HepG2 (cell line): ENCODE measurements at regions not wholly inside any gene's neighbourhood (a gene's known extent, or its start where the extent isn't known, plus 50 kb on each side); places are given as distances from the start of the nearest gene placed in this dataset.

Source experiments
- ATAC-seq: fragments of 200-7000 bp; cut with Tn5 transposase; 3 replicates; pipeline ENCODE4 v1.9.1; 2020; ENCODE audit warnings: mild to moderate bottlenecking, moderate library complexity
- BruUV-seq: library from RNA; stranded (reverse); fragments of 400-500 nt; replicated peaks from 2 replicates; lab custom pipeline; 2021; lab: Mats Ljungman, UMichigan
- CTCF ChIA-PET: fragments of 300-600 bp; formaldehyde crosslinking; extraction: SDS; loops from one replicate; lab custom pipeline; 2021; ENCODE audit warnings: low total read pairs, inconsistent platforms, low intra/inter-chr PET ratio; lab: Yijun Ruan, JAX
- POLR2A ChIA-PET: fragments of 350-600 bp; sonication (Branson Sonifier 250); formaldehyde crosslinking; loops from one replicate; lab custom pipeline; 2020; ENCODE audit warnings: antibody characterized with exemption, inconsistent platforms; lab: Yijun Ruan, JAX
- DNase-seq: peaks from one replicate; pipeline ENCODE4 v3.0.0-alpha.2; 2015; ENCODE audit warnings: low spot score
- FAIRE-seq: peaks from 3 replicates; lab custom pipeline; 2011; peaks lifted over from hg19 to GRCh38; lab: Jason Lieb, UNC
- H2AFZ ChIP-seq: one replicate; pipeline ENCODE4 v1.6.1; 2011; ENCODE audit warnings: low read length, inconsistent platforms
- H3K27ac ChIP-seq: fragments of 300-600 bp; 3 replicates; pipeline ENCODE4 v1.8.0; 2011; ENCODE audit warnings: mixed run types, mild to moderate bottlenecking, mixed read lengths, low read length, inconsistent platforms; ENCODE audit not compliant: insufficient read depth; ENCODE audit errors: extremely low read length
- H3K27me3 ChIP-seq, 2 experiments: fragments of 200-600 bp in 1 of 2; 2 replicates in 1 of 2; 3 replicates in 1 of 2; pipeline versions ENCODE4 v1.6.0 to v1.8.0; 2011; ENCODE audit warnings: low read length in 2 of 2, mild to moderate bottlenecking in 2 of 2, moderate library complexity in 2 of 2, inconsistent platforms in 1 of 2; ENCODE audit not compliant: insufficient read depth in 2 of 2, control insufficient read depth in 1 of 2
- H3K36me3 ChIP-seq, 2 experiments: fragments of 200-600 bp in 1 of 2; replicated peaks in 1 of 2; 2 replicates in 1 of 2; 3 replicates in 1 of 2; pipeline versions ENCODE4 v1.5.1 to v1.8.0; 2011; ENCODE audit warnings: low read length in 2 of 2, inconsistent platforms in 1 of 2; ENCODE audit not compliant: insufficient read depth in 2 of 2, control insufficient read depth in 1 of 2
- H3K4me1 ChIP-seq: 2 replicates; pipeline ENCODE4 v1.5.1; 2012; ENCODE audit warnings: low read length, inconsistent platforms; ENCODE audit not compliant: insufficient read depth
- H3K4me2 ChIP-seq: 2 replicates; pipeline ENCODE4 v1.6.0; 2011; ENCODE audit warnings: low read depth, low read length, inconsistent platforms
- H3K4me3 ChIP-seq, 3 experiments: fragments of 200-600 bp in 1 of 3; sonication (generic), shearing (Covaris generic) in 1 of 3; replicated peaks in 1 of 3; 2 replicates each; pipeline ENCODE4 v1.5.1; 2011 to 2016; ENCODE audit warnings: low read length in 3 of 3, inconsistent platforms in 2 of 3, low read depth in 2 of 3, mild to moderate bottlenecking in 2 of 3, control low read depth in 1 of 3, mixed read lengths in 1 of 3; ENCODE audit not compliant: insufficient read depth in 1 of 3
- H3K79me2 ChIP-seq: one replicate; pipeline ENCODE4 v1.6.1; 2011; ENCODE audit warnings: low read length, inconsistent platforms; ENCODE audit not compliant: insufficient read depth
- H3K9ac ChIP-seq: 2 replicates; pipeline ENCODE4 v1.6.0; 2011; ENCODE audit warnings: mild to moderate bottlenecking, low read depth, low read length, inconsistent platforms; ENCODE audit not compliant: insufficient read depth
- H3K9me3 ChIP-seq: 2 replicates; pipeline ENCODE4 v1.5.1; 2012; ENCODE audit warnings: mild to moderate bottlenecking, low read length
- H4K20me1 ChIP-seq: 2 replicates; pipeline ENCODE4 v1.6.0; 2011; ENCODE audit warnings: inconsistent platforms, mild to moderate bottlenecking, low read length, moderate library complexity; ENCODE audit not compliant: insufficient read depth
- SRSF9 ChIP-seq: fragments of 200-400 bp; formaldehyde crosslinking; IDR thresholded peaks from 2 replicates; pipeline ENCODE4 v1.6.1; 2018; ENCODE audit warnings: borderline replicate concordance, mild to moderate bottlenecking, low read depth, low read length; ENCODE audit not compliant: insufficient read depth, poor library complexity, severe bottlenecking
- TFAP4 ChIP-seq: sonication (generic); IDR thresholded peaks from 2 replicates; pipeline ENCODE4 v1.6.1; 2016; ENCODE audit warnings: low read depth, borderline replicate concordance
- ZNF3 ChIP-seq: IDR thresholded peaks from 2 replicates; pipeline ENCODE4 v1.7.0; 2017; ENCODE audit warnings: inconsistent platforms
- ZNF639 ChIP-seq: conservative IDR thresholded peaks from 2 replicates; pipeline ENCODE4 v1.6.1; 2018; ENCODE audit warnings: missing genetic modification reagents
- ZNF670 ChIP-seq: sonication (generic); formaldehyde crosslinking; IDR thresholded peaks from 2 replicates; pipeline ENCODE4 v1.8.0; 2022; ENCODE audit warnings: mild to moderate bottlenecking, missing genetic modification reagents, borderline replicate concordance
- ZNF766 ChIP-seq: sonication (generic); formaldehyde crosslinking; IDR thresholded peaks from 2 replicates; pipeline ENCODE4 v1.5.0; 2020; ENCODE audit warnings: missing genetic modification reagents, borderline replicate concordance
- WGBS: methylation state at CpG from one replicate; pipeline ENCODE4 v1.1.6; 2017; ENCODE audit warnings: low lambda C conversion rate; 5-methylcytosine and 5-hydroxymethylcytosine counted together
- in situ Hi-C: cut with HindIII; loops from 2 replicates; pipeline ENCODE4 v1.10.0; 2017; ENCODE audit warnings: low pct_unique_long_range_greater_than_20kb; ENCODE audit not compliant: extremely low pct_ligation_motif_present
- intact Hi-C: fragments of 100-400 bp; cut with micrococcal nuclease; formaldehyde crosslinking; loops from one replicate; pipeline ENCODE4 v1.10.0; 2022; ENCODE audit not compliant: unreplicated experiment
- TF ChIP-seq, protein P1 (sequence below): sonication (generic); formaldehyde crosslinking; IDR thresholded peaks from 2 replicates; pipeline ENCODE4 v1.8.0; 2022; ENCODE audit warnings: missing genetic modification reagents, low read depth, mild to moderate bottlenecking, borderline replicate concordance
- TF ChIP-seq, protein P2 (sequence below): sonication (generic); formaldehyde crosslinking; IDR thresholded peaks from 2 replicates; pipeline ENCODE4 v1.4.0; 2020; ENCODE audit warnings: missing genetic modification reagents
- TF ChIP-seq, protein P3 (sequence below): sonication (generic); formaldehyde crosslinking; IDR thresholded peaks from 2 replicates; pipeline ENCODE4 v1.8.0; 2022; ENCODE audit warnings: missing genetic modification reagents, mild to moderate bottlenecking, moderate library complexity, borderline replicate concordance
- TF ChIP-seq, protein P4 (sequence below): sonication (generic); formaldehyde crosslinking; IDR thresholded peaks from 2 replicates; pipeline ENCODE4 v1.5.0; 2020; ENCODE audit warnings: missing genetic modification reagents
- TF ChIP-seq, protein P5 (sequence below): sonication (generic); formaldehyde crosslinking; IDR thresholded peaks from 2 replicates; pipeline ENCODE4 v1.4.0; 2020; ENCODE audit warnings: missing genetic modification reagents

- no peaks in the 10 kb centered on the region for H3K9me3 ChIP-seq
- H3K4me3 ChIP-seq = no peak overlapping the region
- in situ Hi-C loops = no loop called here
- H3K9ac ChIP-seq = no peak overlapping the region
- H3K4me1 ChIP-seq = no peaks in the 10 kb centered on the region
- FAIRE-seq = no peak
- no TSS peak for BruUV-seq
- H3K79me2 ChIP-seq = no peaks in the 10 kb centered on the region
- H3K36me3 ChIP-seq = no peaks in the 10 kb centered on the region
- POLR2A ChIA-PET = no interaction called here
- no peak overlapping the region for H2AFZ ChIP-seq
- no peak for ATAC-seq
- CTCF ChIA-PET = no interaction called here
- no peak overlapping the region for H3K27ac ChIP-seq
- 0% methylated on average over 1 of the region's 1 CpG for WGBS
- no peaks in the 10 kb centered on the region for H4K20me1 ChIP-seq
- H3K4me2 ChIP-seq = no peak overlapping the region
- TF ChIP-seq, protein P1, sequence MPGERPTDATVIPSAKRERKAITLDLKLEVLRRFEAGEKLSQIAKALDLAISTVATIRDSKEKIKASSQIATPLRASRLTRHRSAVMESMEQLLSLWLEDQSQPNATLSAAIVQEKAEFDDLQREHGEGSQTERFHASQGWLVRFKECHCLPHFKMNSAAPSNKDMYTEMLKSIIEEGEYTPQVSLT (CRISPR knock-in tag) = no peak
- TF ChIP-seq, protein P2, sequence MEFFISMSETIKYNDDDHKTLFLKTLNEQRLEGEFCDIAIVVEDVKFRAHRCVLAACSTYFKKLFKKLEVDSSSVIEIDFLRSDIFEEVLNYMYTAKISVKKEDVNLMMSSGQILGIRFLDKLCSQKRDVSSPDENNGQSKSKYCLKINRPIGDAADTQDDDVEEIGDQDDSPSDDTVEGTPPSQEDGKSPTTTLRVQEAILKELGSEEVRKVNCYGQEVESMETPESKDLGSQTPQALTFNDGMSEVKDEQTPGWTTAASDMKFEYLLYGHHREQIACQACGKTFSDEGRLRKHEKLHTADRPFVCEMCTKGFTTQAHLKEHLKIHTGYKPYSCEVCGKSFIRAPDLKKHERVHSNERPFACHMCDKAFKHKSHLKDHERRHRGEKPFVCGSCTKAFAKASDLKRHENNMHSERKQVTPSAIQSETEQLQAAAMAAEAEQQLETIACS (CRISPR knock-in tag) = no peak
- TF ChIP-seq, protein P3, sequence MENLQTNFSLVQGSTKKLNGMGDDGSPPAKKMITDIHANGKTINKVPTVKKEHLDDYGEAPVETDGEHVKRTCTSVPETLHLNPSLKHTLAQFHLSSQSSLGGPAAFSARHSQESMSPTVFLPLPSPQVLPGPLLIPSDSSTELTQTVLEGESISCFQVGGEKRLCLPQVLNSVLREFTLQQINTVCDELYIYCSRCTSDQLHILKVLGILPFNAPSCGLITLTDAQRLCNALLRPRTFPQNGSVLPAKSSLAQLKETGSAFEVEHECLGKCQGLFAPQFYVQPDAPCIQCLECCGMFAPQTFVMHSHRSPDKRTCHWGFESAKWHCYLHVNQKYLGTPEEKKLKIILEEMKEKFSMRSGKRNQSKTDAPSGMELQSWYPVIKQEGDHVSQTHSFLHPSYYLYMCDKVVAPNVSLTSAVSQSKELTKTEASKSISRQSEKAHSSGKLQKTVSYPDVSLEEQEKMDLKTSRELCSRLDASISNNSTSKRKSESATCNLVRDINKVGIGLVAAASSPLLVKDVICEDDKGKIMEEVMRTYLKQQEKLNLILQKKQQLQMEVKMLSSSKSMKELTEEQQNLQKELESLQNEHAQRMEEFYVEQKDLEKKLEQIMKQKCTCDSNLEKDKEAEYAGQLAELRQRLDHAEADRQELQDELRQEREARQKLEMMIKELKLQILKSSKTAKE (CRISPR knock-in tag) = no peak
- no peak for TF ChIP-seq ZNF3 (CRISPR knock-in tag)
- no peak for TF ChIP-seq TFAP4
- TF ChIP-seq ZNF639 (CRISPR knock-in tag) = no peak
- no peak for TF ChIP-seq ZNF670 (CRISPR knock-in tag)
- TF ChIP-seq, protein P4, sequence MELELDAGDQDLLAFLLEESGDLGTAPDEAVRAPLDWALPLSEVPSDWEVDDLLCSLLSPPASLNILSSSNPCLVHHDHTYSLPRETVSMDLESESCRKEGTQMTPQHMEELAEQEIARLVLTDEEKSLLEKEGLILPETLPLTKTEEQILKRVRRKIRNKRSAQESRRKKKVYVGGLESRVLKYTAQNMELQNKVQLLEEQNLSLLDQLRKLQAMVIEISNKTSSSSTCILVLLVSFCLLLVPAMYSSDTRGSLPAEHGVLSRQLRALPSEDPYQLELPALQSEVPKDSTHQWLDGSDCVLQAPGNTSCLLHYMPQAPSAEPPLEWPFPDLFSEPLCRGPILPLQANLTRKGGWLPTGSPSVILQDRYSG (CRISPR knock-in tag) = no peak
- TF ChIP-seq, protein P5, sequence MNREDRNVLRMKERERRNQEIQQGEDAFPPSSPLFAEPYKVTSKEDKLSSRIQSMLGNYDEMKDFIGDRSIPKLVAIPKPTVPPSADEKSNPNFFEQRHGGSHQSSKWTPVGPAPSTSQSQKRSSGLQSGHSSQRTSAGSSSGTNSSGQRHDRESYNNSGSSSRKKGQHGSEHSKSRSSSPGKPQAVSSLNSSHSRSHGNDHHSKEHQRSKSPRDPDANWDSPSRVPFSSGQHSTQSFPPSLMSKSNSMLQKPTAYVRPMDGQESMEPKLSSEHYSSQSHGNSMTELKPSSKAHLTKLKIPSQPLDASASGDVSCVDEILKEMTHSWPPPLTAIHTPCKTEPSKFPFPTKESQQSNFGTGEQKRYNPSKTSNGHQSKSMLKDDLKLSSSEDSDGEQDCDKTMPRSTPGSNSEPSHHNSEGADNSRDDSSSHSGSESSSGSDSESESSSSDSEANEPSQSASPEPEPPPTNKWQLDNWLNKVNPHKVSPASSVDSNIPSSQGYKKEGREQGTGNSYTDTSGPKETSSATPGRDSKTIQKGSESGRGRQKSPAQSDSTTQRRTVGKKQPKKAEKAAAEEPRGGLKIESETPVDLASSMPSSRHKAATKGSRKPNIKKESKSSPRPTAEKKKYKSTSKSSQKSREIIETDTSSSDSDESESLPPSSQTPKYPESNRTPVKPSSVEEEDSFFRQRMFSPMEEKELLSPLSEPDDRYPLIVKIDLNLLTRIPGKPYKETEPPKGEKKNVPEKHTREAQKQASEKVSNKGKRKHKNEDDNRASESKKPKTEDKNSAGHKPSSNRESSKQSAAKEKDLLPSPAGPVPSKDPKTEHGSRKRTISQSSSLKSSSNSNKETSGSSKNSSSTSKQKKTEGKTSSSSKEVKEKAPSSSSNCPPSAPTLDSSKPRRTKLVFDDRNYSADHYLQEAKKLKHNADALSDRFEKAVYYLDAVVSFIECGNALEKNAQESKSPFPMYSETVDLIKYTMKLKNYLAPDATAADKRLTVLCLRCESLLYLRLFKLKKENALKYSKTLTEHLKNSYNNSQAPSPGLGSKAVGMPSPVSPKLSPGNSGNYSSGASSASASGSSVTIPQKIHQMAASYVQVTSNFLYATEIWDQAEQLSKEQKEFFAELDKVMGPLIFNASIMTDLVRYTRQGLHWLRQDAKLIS (CRISPR knock-in tag) = no peak
- no peak for TF ChIP-seq SRSF9
- no peak for TF ChIP-seq ZNF766 (CRISPR knock-in tag)
- TF ChIP-seq, all 625 proteins: peak for 0
- DNase-seq = no peak
- no peaks in the 10 kb centered on the region for H3K27me3 ChIP-seq
- intact Hi-C loops = no loop called here
Observed at GRCh38 chr5:106085136-106085535, 1585.6 kb downstream of the EFNA5 start.
